AG09319 (cell line): ENCODE measurements at regions not wholly inside any gene's neighbourhood (a gene's known extent, or its start where the extent isn't known, plus 50 kb on each side); places are given as distances from the start of the nearest gene placed in this dataset.

Experiments
- DNase-seq: peaks from one replicate; pipeline ENCODE4 v3.0.0-alpha.2; 2010; ENCODE audit warnings: low read depth; ENCODE audit errors: extremely low read depth
- CTCF ChIP-seq: IDR thresholded peaks from 2 replicates; pipeline ENCODE4 v1.5.1; 2011; ENCODE audit warnings: low read depth, mild to moderate bottlenecking, inconsistent platforms, low read length, moderate library complexity

DNA sequence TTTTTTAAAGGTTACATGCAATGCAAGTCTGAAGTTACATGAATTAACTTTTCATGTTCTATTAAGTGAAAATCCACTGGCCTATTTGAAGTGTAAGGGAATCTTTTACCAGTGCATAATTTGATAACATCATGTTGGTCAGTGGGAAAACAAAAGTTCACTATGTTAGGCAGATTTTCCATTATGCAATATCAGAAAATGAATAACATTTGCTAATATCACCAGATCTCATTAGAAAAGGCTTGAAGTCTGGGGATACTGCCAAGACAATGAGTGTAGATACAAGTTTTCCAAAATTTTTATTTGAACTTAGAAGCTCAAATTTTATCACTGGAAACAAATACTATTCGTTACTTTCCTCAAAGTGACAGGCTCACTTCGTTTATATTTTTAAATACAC, 296.4 kb upstream of the CDH4 start:
- TF ChIP-seq CTCF: no peak
- DNase-seq: no peak

DNA sequence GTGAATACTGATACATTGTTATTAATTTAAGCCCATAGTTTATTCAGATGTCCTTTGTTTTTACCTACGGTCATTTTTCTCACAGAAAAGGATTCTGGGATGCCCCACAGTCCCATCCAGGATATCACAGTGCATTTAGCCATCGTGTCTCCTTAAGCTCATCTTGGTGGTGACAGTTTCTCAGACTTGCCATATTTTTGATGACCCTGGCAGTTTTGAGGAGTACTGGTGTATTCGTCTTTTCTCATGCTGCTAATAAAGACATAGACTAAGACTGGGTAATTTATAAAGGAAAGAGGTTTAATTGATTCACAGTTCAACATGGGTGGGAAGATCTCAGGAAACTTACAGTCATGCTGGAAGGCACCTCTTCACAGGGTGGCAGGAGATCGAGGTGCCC, 295.9 kb upstream of the CDH4 start:
- DNase-seq: no peak
- TF ChIP-seq CTCF: no peak

DNA sequence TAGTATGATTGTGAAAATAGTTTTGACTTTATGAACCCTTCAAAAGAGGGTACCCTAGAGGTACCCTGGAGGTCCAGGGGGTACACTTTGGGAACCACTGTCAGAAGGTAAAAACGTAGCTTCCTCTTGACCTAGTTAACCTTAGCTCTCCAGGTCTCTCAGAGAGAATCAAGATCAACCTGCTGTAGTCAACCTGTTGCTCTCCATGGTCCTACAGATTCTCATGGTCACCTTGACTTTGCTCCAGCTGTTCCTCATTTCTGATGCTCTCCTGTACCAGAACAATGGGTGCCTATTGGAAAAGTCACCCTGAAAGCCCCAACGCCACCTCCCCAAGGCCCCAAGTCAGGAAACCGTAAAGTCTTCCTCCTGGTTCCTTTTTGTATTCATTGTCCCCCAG, 294.4 kb upstream of the CDH4 start:
- no peak for DNase-seq
- TF ChIP-seq CTCF: no peak

DNA sequence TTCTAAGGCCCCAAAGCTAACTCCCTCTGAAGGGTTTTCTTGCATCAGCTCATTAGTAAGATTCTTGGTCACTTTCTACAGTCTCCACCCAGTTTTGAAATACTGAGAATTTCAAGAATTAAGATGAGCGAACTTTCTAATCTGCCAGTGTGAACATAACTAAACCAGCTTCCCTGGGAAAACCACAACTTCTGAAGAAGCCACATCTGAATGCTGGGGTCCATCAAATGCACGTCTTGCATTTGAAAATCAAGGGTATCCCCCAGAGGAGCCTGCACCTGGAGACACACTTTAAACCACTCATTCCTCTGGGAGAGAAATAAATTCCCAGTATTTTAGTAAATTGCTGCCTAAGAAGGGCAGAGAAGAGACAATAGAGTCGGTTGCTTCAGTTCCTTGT, 292.1 kb upstream of the CDH4 start:
- TF ChIP-seq CTCF: no peak
- DNase-seq: no peak

GRCh38 chr20:60960500-60960899, 291.6 kb upstream of the CDH4 start:
- no peak for DNase-seq
- TF ChIP-seq CTCF: no peak

DNA sequence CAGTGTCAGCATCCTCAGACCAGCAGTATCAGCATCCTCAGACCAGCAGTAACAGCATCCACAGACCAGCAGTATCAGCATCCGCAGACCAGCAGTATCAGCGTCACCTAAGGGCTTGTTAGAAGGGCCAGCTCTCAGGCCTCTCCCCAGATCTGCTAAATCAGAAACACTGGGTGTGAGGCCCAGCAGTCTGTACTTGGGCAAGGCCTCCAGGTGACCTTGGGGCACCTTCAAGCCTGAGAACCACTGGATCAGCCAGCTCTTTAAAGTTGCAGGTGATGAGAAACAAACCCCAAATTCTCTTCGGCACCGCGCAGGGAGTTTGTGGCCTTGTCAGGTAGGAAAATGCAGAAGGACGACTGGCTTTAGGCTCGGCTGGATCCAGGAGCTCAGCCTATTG, 290.5 kb upstream of the CDH4 start:
- DNase-seq: no peak
- no peak for TF ChIP-seq CTCF

DNA sequence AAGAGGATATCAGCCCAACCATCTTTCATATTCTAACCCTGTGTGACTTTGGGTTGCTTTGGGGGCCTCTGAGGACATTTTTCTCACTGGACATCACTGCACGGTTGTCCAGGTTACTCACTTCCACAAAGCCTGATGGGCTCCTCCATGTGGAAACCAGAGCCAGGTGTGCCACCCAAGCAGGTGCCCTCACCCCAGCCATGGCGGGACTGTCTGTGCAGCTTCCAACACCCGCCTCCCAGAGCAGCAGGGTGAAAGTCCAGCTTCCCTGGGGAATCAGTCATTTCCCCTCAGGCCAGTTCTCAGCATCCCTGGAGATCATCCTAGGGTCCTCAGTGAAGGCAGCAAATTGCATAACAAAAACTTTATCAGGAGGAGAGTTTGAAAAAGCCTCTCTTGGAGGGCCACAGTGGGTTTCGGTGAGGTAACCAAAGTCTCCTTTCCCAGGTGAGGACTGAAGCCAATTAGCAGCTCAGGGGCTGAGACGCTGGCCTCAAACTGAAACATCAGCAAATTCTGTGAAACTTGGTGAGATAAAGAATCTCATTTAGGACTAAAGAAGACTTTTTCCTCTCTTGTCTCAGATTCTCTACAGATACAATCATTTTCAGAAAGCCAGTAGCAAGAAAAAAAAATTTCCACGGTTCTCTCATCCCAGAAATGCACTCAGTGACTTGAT, 289.6 kb upstream of the CDH4 start:
- TF ChIP-seq CTCF: no peak
- no peak for DNase-seq
